Epidermal melanocyte (primary cell): ENCODE measurements at regions not wholly inside any gene's neighbourhood (a gene's known extent, or its start where the extent isn't known, plus 50 kb on each side); places are given as distances from the start of the nearest gene placed in this dataset.

Experiments
- DNase-seq: peaks from one replicate; pipeline ENCODE4 v3.0.0; 2011; ENCODE audit warnings: low spot score; ENCODE audit not compliant: insufficient read length

- DNase-seq = no peak
Measured at GRCh38 chr5:165739079-165739741, 2233.8 kb downstream of the MAT2B start.

GRCh38 chr5:165757791-165758190 lies 2252.4 kb downstream of the MAT2B start:
- no peak for DNase-seq

GRCh38 chr5:165775111-165775510 lies 2269.7 kb downstream of the MAT2B start:
- DNase-seq = no peak

GRCh38 chr5:165779505-165779904 lies 2274.1 kb downstream of the MAT2B start:
- DNase-seq = no peak

GRCh38 chr5:165780901-165781300 lies 2275.5 kb downstream of the MAT2B start:
- DNase-seq = no peak

GRCh38 chr5:165781738-165782137 lies 2276.3 kb downstream of the MAT2B start:
- DNase-seq = no peak

GRCh38 chr5:165783024-165783423 lies 2277.6 kb downstream of the MAT2B start:
- no peak for DNase-seq

- no peak for DNase-seq
Measured at GRCh38 chr5:165786073-165786472, 2280.7 kb downstream of the MAT2B start.

GRCh38 chr5:165795073-165795472 lies 2289.7 kb downstream of the MAT2B start:
- no peak for DNase-seq

GRCh38 chr5:165805756-165806155 lies 2300.3 kb downstream of the MAT2B start:
- no peak for DNase-seq

- DNase-seq = no peak
Measured at GRCh38 chr5:165808335-165808734, 2302.9 kb downstream of the MAT2B start.

- no peak for DNase-seq
Measured at GRCh38 chr5:165809914-165810313, 2304.5 kb downstream of the MAT2B start.

- no peak for DNase-seq
Measured at GRCh38 chr5:165829504-165829903, 2324.1 kb downstream of the MAT2B start.

GRCh38 chr5:165834891-165835290 lies 2329.5 kb downstream of the MAT2B start:
- no peak for DNase-seq

- DNase-seq = no peak
Measured at GRCh38 chr5:165836046-165836445, 2330.6 kb downstream of the MAT2B start.

- no peak for DNase-seq
Measured at GRCh38 chr5:165837286-165837685, 2331.9 kb downstream of the MAT2B start.

- DNase-seq = no peak
Measured at GRCh38 chr5:165844571-165844970, 2339.2 kb downstream of the MAT2B start.

- no peak for DNase-seq
Measured at GRCh38 chr5:165858118-165858517, 2352.7 kb downstream of the MAT2B start.

GRCh38 chr5:165859251-165859650 lies 2353.8 kb downstream of the MAT2B start:
- no peak for DNase-seq

GRCh38 chr5:165863239-165863638 lies 2357.8 kb downstream of the MAT2B start:
- no peak for DNase-seq

GRCh38 chr5:165871291-165871690 lies 2365.9 kb downstream of the MAT2B start:
- DNase-seq = no peak

- DNase-seq = no peak
Measured at GRCh38 chr5:165874851-165875250, 2369.4 kb downstream of the MAT2B start.

GRCh38 chr5:165876538-165876937 lies 2371.1 kb downstream of the MAT2B start:
- DNase-seq = no peak

GRCh38 chr5:165877475-165877874 lies 2372.1 kb downstream of the MAT2B start:
- DNase-seq = no peak
